OCI-LY1 (cell line): ENCODE measurements at regions not wholly inside any gene's neighbourhood (a gene's known extent, or its start where the extent isn't known, plus 50 kb on each side); places are given as distances from the start of the nearest gene placed in this dataset.

Source experiments
- CTCF ChIP-seq: fragments of 200-600 bp; sonication (generic), shearing (Covaris generic); IDR thresholded peaks from 2 replicates; pipeline ENCODE4 v1.5.1; 2017; ENCODE audit warnings: mild to moderate bottlenecking, antibody characterized with exemption, low read length, moderate library complexity, mixed read lengths
- EZH2 ChIP-seq: fragments of 200-600 bp; sonication (generic), shearing (Covaris generic); IDR thresholded peaks from 2 replicates; pipeline ENCODE4 v1.8.0; 2017; ENCODE audit warnings: borderline replicate concordance, mixed run types, mild to moderate bottlenecking, antibody characterized with exemption, low read length, moderate library complexity, mixed read lengths

GRCh38 chr7:18429547-18429946 lies 66.0 kb upstream of the HDAC9 start:
- TF ChIP-seq CTCF = no peak
- no peak for TF ChIP-seq EZH2
